Epithelial cell of proximal tubule (primary cell): ENCODE measurements at regions not wholly inside any gene's neighbourhood (a gene's known extent, or its start where the extent isn't known, plus 50 kb on each side); places are given as distances from the start of the nearest gene placed in this dataset.
"Not testable (repeated sequence)": the region's sequence is repeated elsewhere in the genome, so short reads cannot be mapped to it uniquely, and the experiment has no call there.

Experiments
- DNase-seq: peaks from one replicate; pipeline ENCODE4 v3.0.0-alpha.2; 2011; ENCODE audit warnings: low read depth
- H3K4me3 ChIP-seq: 2 replicates; pipeline ENCODE4 v1.5.1; 2011; ENCODE audit warnings: low read depth, mild to moderate bottlenecking, low read length
- TF ChIP-seq, protein P1 (sequence below): conservative IDR thresholded peaks from 2 replicates; pipeline ENCODE4 v1.5.1; 2012; ENCODE audit warnings: low read depth, mild to moderate bottlenecking, low read length

DNA sequence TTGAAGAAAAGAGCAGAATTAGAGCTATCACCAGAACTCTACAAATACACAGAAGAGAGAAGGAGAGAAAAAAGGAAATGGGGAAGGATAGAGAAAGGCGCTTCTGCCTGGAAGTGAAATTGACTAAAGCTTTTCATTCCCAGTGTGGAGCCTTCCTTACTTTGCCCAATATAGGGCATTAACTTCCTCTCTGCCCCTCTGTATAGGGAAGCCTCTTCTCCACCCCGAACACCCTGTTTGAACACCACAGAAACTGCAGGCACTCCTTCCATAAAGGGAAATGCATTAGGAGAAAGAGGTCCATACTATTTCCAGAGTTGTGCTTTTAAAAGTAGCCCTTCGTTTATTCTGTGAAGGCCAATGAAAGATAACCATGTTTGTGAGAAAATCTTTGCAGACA lies 248.5 kb downstream of the RAP2B start:
- no peak for DNase-seq
- TF ChIP-seq, protein P1, sequence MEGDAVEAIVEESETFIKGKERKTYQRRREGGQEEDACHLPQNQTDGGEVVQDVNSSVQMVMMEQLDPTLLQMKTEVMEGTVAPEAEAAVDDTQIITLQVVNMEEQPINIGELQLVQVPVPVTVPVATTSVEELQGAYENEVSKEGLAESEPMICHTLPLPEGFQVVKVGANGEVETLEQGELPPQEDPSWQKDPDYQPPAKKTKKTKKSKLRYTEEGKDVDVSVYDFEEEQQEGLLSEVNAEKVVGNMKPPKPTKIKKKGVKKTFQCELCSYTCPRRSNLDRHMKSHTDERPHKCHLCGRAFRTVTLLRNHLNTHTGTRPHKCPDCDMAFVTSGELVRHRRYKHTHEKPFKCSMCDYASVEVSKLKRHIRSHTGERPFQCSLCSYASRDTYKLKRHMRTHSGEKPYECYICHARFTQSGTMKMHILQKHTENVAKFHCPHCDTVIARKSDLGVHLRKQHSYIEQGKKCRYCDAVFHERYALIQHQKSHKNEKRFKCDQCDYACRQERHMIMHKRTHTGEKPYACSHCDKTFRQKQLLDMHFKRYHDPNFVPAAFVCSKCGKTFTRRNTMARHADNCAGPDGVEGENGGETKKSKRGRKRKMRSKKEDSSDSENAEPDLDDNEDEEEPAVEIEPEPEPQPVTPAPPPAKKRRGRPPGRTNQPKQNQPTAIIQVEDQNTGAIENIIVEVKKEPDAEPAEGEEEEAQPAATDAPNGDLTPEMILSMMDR, result no peak
- H3K4me3 ChIP-seq, result no peak overlapping the region

- DNase-seq, result no peak
- TF ChIP-seq, protein P1, result no peak
- H3K4me3 ChIP-seq, result no peak overlapping the region
These were observed 253.0 kb downstream of the RAP2B start for GRCh38 chr3:153414982-153415381.

GRCh38 chr3:153422314-153422713 lies 260.3 kb downstream of the RAP2B start:
- DNase-seq, result no peak
- no peak overlapping the region for H3K4me3 ChIP-seq
- TF ChIP-seq, protein P1, result no peak

DNA sequence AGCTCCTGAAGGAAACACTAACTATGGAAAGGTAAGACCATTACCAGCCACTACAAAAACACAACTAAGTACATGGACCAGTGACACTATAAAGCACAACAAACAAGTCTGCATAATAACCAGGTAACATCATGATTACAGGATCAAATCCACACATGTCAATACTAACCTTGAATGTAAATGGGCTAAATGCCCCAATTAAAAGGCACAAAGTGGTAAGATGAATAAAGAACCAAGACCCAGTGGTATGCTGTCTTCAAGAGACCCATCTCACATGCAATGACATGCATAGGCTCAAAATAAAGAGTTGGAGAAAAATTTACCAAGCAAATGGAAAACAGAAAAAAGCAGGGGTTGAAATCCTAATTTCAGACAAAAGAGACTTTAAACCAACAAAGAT lies 261.8 kb downstream of the RAP2B start:
- H3K4me3 ChIP-seq, DNase-seq: not testable (repeated sequence)

DNA sequence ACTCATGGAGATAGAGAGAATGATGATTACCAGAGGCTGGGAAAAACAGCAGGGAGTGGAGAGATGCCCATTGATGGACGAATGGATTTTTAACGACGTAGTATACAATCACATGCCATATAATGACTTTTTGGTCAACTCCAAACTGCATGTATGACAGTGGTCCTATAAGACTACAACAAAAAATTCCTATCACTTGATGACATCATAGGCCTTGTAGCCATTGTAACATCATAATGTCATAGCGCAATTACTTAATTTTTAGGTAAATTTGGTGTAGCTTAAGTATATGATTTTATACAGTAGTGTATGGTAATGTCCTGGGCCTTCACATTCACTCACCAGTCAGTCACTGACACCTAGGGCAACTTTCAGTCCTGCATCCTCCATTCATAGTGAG lies 264.3 kb downstream of the RAP2B start:
- no peak for DNase-seq
- no peak overlapping the region for H3K4me3 ChIP-seq
- TF ChIP-seq, protein P1, result no peak

DNA sequence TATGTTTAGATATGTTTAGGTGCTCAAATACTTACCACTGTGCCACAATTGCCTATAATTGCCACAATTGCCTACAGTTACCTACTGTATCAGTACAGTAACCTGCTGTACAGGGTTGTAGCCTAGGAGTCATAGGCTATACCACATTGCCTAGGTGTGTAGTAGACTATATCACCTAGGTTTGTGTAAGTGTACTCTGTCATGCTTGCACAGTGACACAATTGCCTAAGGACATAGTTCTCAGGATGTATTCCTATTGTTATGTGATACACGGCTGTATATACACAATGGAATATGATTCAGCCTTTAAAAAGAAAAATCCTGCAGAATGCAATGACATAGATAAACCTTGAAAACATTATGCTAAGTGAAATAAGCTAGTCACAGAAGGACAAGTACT lies 264.8 kb downstream of the RAP2B start:
- no peak overlapping the region for H3K4me3 ChIP-seq
- TF ChIP-seq, protein P1, result no peak
- no peak for DNase-seq

DNA sequence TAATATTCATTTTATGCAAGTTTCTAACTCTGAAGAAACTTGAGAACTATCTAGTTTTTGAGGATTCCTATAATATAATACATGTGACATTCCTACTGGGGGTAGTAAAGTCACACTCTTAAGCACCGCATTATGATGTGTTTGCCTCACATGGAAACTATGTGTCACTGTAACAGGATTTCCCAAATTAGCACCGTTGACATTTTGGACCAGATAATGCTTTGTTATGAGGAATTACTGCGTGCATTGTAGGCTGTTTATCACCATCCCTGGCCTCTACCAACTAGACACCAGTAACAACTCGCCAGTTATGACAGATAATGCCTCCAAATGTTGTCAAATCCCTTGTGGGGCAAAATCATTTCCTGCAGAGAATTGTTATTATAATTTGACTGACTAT lies 267.8 kb downstream of the RAP2B start:
- H3K4me3 ChIP-seq, result no peak overlapping the region
- TF ChIP-seq, protein P1, result no peak
- DNase-seq, result no peak

DNA sequence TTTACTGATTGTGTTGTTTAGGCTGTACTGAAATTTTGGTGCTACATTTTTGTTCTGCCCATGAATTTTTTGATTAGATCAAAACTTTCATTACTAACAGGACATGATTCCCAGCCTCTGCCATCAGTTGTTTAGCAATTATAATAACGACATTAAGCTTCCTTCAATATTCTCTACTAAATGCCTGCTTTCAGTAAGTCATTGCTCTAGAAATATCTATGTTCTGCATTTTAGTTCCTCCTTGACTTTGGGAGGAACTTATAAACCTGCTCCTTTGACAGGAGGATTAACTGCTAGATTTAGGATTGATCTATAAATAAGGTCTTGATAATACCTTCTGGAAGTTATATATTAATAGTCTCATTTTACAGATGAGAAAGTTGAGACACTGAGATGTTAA lies 269.1 kb downstream of the RAP2B start:
- TF ChIP-seq, protein P1, result no peak
- no peak for DNase-seq
- H3K4me3 ChIP-seq, result no peak overlapping the region
